Left kidney (tissue), 1 donor: ENCODE measurements at regions not wholly inside any gene's neighbourhood (a gene's known extent, or its start where the extent isn't known, plus 50 kb on each side); places are given as distances from the start of the nearest gene placed in this dataset.

Experiments
- DNase-seq: peaks from one replicate; pipeline ENCODE4 v3.0.0-alpha.2; 2013

GRCh38 chr11:112355726-112356125 lies 95.1 kb upstream of the PLET1 start:
- DNase-seq: no peak

GRCh38 chr11:112357488-112357887 lies 96.8 kb upstream of the PLET1 start:
- DNase-seq: no peak

GRCh38 chr11:112361396-112361795 lies 100.7 kb upstream of the PLET1 start:
- DNase-seq: no peak

GRCh38 chr11:112363527-112363926 lies 102.9 kb upstream of the PLET1 start:
- no peak for DNase-seq

GRCh38 chr11:112364962-112365481 lies 104.4 kb upstream of the PLET1 start:
- DNase-seq: no peak

- no peak for DNase-seq
Observed at GRCh38 chr11:112366012-112366411, 105.4 kb upstream of the PLET1 start.

- no peak for DNase-seq
Observed at GRCh38 chr11:112366777-112367176, 106.1 kb upstream of the PLET1 start.

- DNase-seq: no peak
Observed at GRCh38 chr11:112367461-112367860, 106.8 kb upstream of the PLET1 start.

GRCh38 chr11:112367895-112368294 lies 107.2 kb upstream of the PLET1 start:
- no peak for DNase-seq

- DNase-seq: no peak
Observed at GRCh38 chr11:112368381-112368780, 107.7 kb upstream of the PLET1 start.

GRCh38 chr11:112369374-112369773 lies 108.7 kb upstream of the PLET1 start:
- DNase-seq: no peak

GRCh38 chr11:112369916-112370315 lies 109.3 kb upstream of the PLET1 start:
- no peak for DNase-seq

GRCh38 chr11:112374486-112375140 lies 114.0 kb upstream of the PLET1 start:
- no peak for DNase-seq

- DNase-seq: no peak
Observed at GRCh38 chr11:112377946-112378345, 117.3 kb upstream of the PLET1 start.

GRCh38 chr11:112380464-112380863 lies 119.8 kb upstream of the PLET1 start:
- DNase-seq: no peak

GRCh38 chr11:112381578-112381977 lies 120.9 kb upstream of the PLET1 start:
- DNase-seq: no peak

- no peak for DNase-seq
Observed at GRCh38 chr11:112382561-112382960, 121.9 kb upstream of the PLET1 start.

- no peak for DNase-seq
Observed at GRCh38 chr11:112388496-112388895, 127.8 kb upstream of the PLET1 start.

- DNase-seq: no peak
Observed at GRCh38 chr11:112391086-112391485, 130.4 kb upstream of the PLET1 start.

- DNase-seq: no peak
Observed at GRCh38 chr11:112392904-112393303, 132.2 kb upstream of the PLET1 start.

- DNase-seq: no peak
Observed at GRCh38 chr11:112394304-112394703, 133.6 kb upstream of the PLET1 start.

- no peak for DNase-seq
Observed at GRCh38 chr11:112396076-112396475, 135.4 kb upstream of the PLET1 start.

GRCh38 chr11:112398798-112399478 lies 138.3 kb upstream of the PLET1 start:
- DNase-seq: no peak

GRCh38 chr11:112400476-112401014 lies 139.9 kb upstream of the PLET1 start:
- no peak for DNase-seq
